HL-60 (cell line): ENCODE measurements at regions not wholly inside any gene's neighbourhood (a gene's known extent, or its start where the extent isn't known, plus 50 kb on each side); places are given as distances from the start of the nearest gene placed in this dataset.

Experiments
- DNase-seq, 2 experiments: peaks; one replicate each; pipeline ENCODE4 v3.0.0-alpha.2; 2010 to 2020; ENCODE audit warnings: low read depth in 1 of 2, low spot score in 1 of 2
- H3K27ac ChIP-seq: fragments of 250-450 bp; sonication (Bioruptor Pico); replicated peaks from 2 replicates; pipeline ENCODE4 v1.5.1; 2020; ENCODE audit warnings: mild to moderate bottlenecking, moderate library complexity
- H3K27me3 ChIP-seq: fragments of 250-450 bp; sonication (Bioruptor Pico); 2 replicates; pipeline ENCODE4 v1.5.1; 2021; ENCODE audit warnings: mild to moderate bottlenecking, moderate library complexity; ENCODE audit not compliant: insufficient read depth, poor library complexity, severe bottlenecking
- H3K4me3 ChIP-seq: replicated peaks from 2 replicates; pipeline ENCODE4 v1.5.1; 2011; ENCODE audit warnings: mild to moderate bottlenecking, control low read depth, low read length; ENCODE audit not compliant: insufficient read depth
- CTCF ChIP-seq: IDR thresholded peaks from one replicate; pipeline ENCODE4 v1.5.1; 2011; ENCODE audit warnings: low read length, control low read depth, inconsistent platforms; ENCODE audit not compliant: insufficient read depth
- GABPA ChIP-seq: IDR thresholded peaks from 2 replicates; pipeline ENCODE4 v1.6.1; 2012; ENCODE audit warnings: low read depth
- POLR2AphosphoS5 ChIP-seq: IDR thresholded peaks from 2 replicates; pipeline ENCODE4 v1.6.1; 2012; ENCODE audit warnings: low read depth
- REST ChIP-seq: IDR thresholded peaks from 2 replicates; pipeline ENCODE4 v1.6.1; 2012; ENCODE audit warnings: low read depth; ENCODE audit not compliant: insufficient replicate concordance
- SPI1 ChIP-seq: IDR thresholded peaks from 2 replicates; pipeline ENCODE4 v1.6.1; 2012; ENCODE audit warnings: low read depth, mild to moderate bottlenecking, borderline replicate concordance

- no peak overlapping the region for H3K27ac ChIP-seq
- no peak for DNase-seq
- TF ChIP-seq POLR2AphosphoS5 (no peak), SPI1 (no peak), CTCF (no peak)
- no peak overlapping the region for H3K4me3 ChIP-seq
- H3K27me3 ChIP-seq = peaks cover 2% of the 10 kb centered on the region
Observed at GRCh38 chr11:119497717-119498116, 74.7 kb upstream of the THY1 start.

- Histone ChIP-seq H3K27me3 (peaks cover 2% of the 10 kb centered on the region), H3K27ac (no peak overlapping the region), H3K4me3 (no peak overlapping the region)
- no peak for DNase-seq
- TF ChIP-seq SPI1 (no peak), GABPA (no peak), REST (no peak), CTCF (no peak), POLR2AphosphoS5 (no peak)
Observed at GRCh38 chr11:119496997-119497396, 74.0 kb upstream of the THY1 start.

GRCh38 chr11:119496469-119496868 is 73.5 kb upstream of the THY1 start:
- DNase-seq = no peak
- H3K4me3 ChIP-seq = no peak overlapping the region
- H3K27ac ChIP-seq = no peak overlapping the region
- peaks cover 2% of the 10 kb centered on the region for H3K27me3 ChIP-seq
- TF ChIP-seq SPI1 (no peak), REST (no peak), GABPA (no peak), POLR2AphosphoS5 (no peak), CTCF (no peak)

- DNase-seq = peak in 1 of 2 experiments; percentile 15
- TF ChIP-seq GABPA (no peak), REST (peak; percentile 96), SPI1 (no peak)
- Histone ChIP-seq H3K27me3 (peaks cover 2% of the 10 kb centered on the region), H3K4me3 (no peak overlapping the region), H3K27ac (no peak overlapping the region)
Observed at GRCh38 chr11:119493712-119494111, 70.7 kb upstream of the THY1 start.
